GM18520 (cell line): ENCODE measurements at regions not wholly inside any gene's neighbourhood (a gene's known extent, or its start where the extent isn't known, plus 50 kb on each side); places are given as distances from the start of the nearest gene placed in this dataset.
"Not testable (repeated sequence)": the region's sequence is repeated elsewhere in the genome, so short reads cannot be mapped to it uniquely, and the experiment has no call there.

Source experiments
- ATAC-seq: cut with Tn5 transposase; IDR thresholded peaks from one replicate; pipeline ENCODE4 v1.9.1; 2021; ENCODE audit not compliant: unreplicated experiment

- ATAC-seq = no peak
Measured at GRCh38 chr4:116688536-116688935, 396.8 kb downstream of the TRAM1L1 start.

GRCh38 chr4:116668190-116668589 is 417.2 kb downstream of the TRAM1L1 start:
- no peak for ATAC-seq

- no peak for ATAC-seq
Measured at GRCh38 chr4:116665716-116666115, 419.7 kb downstream of the TRAM1L1 start.

GRCh38 chr4:116664198-116664597 is 421.2 kb downstream of the TRAM1L1 start:
- no peak for ATAC-seq

- no peak for ATAC-seq
Measured at GRCh38 chr4:116639070-116639577, 446.3 kb downstream of the TRAM1L1 start.

DNA sequence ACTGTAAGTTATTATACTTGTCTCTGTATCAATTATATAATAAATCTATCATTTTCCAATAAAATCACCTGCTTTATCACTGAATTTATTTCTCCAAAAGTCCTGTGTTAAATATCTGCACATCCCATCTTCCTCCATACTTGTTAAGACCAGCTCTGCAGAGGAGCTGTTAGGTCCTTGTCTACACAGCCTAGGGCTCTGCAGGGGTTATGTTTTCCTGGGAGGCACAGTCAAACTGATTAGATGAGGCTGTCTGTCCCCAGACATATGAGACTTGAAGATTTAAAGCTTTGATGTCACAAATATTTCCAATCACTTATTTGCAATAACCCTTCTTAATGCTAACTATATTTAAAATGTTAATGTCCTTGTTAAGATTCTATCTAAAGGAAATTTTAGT is 446.8 kb downstream of the TRAM1L1 start:
- ATAC-seq = no peak

GRCh38 chr4:116636917-116637316 is 448.5 kb downstream of the TRAM1L1 start:
- ATAC-seq = peak; percentile 98

DNA sequence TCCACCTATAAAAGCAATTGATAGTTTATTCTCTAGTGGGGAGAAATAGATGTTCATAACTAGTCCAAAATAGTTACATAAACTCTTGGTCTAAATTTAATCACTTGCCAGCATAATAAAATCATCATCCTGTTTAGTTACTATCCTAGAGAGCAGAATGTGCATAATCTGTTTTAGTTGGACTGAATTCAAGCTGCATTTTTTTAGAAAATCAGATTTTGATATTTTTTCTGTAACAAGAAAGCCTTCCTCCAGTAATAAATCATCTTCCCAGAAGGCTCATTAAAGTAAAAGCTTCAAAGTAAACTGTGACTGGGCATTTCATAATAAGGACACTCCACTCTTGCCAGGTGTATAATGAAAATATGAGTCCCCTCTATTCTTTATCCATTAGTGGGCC is 453.1 kb downstream of the TRAM1L1 start:
- ATAC-seq = no peak

DNA sequence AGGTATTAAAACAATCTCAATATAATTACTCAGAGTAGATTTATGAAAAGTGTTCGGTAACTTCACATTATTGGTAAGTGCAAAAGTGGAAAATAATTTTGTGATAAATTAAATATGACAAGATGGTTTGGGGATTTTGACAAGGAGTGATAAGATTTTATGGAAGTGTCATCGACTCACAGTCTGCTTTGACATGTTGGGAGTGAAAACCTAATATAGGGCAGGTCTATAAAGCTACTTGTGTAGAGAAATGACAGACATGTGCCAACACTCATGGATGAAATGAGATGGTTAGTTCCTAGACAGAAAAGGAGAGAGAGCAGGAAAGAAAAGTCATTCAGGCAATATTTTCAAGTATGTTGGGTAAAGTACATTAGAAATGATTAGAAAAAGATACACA is 456.8 kb downstream of the TRAM1L1 start:
- no peak for ATAC-seq

DNA sequence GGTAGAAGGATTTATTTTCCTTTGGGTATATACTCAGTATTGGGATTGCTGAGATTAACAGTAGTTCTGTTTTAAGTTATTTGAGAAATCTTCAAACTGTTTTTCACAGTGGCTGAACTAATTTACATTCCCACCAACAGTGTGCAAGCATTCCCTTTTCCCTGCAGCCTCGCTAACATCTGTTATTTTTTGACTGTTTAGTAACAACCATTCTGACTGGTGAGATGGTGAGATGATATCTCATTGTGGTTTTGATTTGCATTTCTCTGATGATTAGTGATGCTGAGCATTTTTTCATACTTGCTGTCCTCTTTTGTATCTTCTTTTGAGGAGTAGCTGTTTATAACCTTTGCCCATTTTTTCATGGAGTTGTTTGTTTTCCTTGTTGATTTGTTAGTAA is 457.8 kb downstream of the TRAM1L1 start:
- ATAC-seq = no peak

DNA sequence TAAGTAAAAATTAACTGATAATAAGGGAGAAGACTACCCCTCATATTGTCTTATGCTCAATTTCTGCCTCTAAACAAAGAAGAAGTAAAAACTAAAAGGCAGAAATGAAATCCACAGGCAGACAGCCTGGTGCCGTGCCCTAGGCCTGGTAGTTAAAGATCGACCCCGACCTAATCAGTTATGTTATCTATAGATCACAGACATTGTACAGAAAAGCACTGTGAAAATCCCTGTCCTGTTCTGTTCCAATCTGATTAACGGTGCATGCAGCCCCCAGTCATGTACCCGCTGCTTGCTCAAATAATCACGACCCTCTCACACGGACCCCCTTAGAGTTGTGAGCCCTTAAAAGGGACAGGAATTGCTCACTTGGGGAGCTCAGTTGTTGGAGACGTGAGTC is 465.9 kb downstream of the TRAM1L1 start:
- ATAC-seq = not testable (repeated sequence)

GRCh38 chr4:116618638-116619037 is 466.7 kb downstream of the TRAM1L1 start:
- ATAC-seq = no peak

- no peak for ATAC-seq
Measured at GRCh38 chr4:116603096-116603495, 482.3 kb downstream of the TRAM1L1 start.

DNA sequence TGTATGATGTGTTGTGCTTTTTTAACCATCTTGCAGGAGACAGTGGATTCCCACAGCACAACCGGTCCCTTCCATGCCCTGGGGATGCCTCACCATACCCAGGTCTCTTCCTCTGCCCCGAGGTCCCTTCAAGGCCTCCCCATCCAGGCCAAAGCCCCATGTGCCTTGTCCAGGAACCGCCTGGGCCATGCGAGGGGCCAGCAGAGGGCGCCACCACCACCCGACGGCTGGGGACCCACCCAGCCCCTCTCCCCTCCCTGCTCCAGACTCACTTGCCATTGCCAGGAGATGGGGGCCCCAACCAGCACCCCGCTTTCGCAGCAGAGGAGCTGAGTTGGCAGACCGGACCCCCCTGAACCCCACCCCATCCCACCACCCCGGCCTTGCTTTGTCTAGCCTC is 485.5 kb downstream of the TRAM1L1 start:
- no peak for ATAC-seq

DNA sequence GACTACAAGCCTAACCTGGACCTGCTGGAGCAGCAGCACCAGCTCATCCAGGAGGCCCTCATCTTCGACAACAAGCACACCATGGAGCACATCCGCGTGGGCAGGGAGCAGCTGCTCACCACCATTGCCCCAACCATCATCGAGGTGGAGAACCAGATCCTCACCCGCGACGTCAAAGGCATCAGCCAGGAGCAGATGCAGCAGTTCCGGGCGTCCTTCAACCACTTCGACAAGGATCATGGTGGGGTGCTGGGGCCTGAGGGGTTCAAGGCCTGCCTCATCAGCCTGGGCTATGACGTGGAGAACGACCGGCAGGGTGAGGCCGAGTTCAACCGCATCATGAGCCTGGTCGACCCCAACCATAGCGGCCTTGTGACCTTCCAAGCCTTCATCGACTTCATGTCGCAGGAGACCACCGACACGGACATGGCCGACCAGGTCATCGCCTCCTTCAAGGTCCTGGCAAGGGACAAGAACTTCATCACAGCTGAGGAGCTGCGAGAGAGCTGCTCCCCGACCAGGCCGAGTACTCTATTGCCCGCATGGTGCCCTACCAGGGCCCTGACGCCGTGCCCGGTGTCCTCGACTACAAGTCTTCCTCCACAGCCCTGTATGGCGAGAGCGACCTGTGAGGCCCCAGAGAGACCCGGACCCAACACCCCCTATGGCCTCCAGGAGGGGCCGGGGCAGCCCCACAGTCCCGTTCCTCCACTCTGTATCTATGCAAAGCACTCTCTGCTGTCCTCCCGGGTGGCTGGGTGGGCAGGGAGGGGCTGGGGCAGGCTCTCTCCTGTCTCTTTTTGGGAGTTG is 486.2 kb downstream of the TRAM1L1 start:
- no peak for ATAC-seq

DNA sequence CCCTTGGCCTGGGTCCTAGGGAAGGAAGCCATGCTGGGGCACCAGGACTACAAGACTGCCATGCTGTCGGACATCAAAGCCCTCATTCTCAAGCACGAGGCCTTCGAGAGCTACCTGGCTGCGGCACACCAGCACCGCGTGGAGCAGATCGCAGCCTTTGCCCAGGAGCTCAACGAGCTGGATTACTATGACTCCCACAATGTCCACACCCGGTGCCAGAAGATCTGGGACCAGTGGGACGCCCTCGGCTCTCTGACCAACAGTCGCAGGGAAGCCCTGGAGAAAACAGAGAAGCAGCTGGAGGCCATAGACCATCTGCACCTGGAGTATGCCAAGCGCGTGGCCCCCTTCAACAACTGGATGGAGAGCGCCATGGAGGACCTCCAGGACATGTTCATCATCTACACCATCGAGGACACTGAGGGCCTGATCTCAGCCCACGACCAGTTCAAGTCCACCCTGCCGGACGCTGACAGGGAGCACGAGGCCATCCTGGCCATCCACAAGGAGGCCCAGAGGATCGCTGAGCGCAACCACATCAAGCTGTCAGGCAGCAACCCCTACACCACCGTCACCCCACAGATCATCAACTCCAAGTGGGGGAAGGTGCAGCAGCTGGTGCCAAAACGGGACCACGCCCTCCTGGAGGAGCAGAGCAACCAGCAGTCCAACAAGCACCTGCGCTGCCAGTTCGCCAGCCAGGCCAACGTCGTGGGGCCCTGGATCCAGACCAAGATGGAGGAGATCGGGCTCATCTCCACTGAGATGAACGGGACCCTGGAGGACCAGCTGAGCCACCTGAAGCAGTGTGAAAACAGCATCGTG is 487.0 kb downstream of the TRAM1L1 start:
- ATAC-seq = no peak

DNA sequence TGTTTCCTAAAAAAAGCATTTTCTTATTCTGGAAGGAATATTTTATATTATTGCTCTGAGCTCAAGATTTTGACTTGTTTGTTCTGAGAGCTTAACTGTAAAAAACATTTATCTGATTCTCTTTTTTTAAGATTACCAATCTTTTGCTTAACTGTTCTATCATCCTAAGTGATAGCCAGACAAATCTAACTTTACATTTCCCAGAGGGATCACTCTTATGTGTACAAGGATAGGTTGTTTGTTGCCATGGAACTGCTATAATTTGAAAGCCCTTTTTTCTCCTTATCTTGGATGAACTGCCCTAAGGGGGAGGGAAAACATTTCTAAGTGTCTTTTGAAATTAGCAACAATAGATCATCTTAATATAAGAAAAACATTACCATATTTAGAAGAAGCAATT is 494.7 kb downstream of the TRAM1L1 start:
- ATAC-seq = no peak

GRCh38 chr4:116588783-116589182 is 496.6 kb downstream of the TRAM1L1 start:
- ATAC-seq = no peak

GRCh38 chr4:116585246-116585645 is 500.1 kb downstream of the TRAM1L1 start:
- no peak for ATAC-seq

DNA sequence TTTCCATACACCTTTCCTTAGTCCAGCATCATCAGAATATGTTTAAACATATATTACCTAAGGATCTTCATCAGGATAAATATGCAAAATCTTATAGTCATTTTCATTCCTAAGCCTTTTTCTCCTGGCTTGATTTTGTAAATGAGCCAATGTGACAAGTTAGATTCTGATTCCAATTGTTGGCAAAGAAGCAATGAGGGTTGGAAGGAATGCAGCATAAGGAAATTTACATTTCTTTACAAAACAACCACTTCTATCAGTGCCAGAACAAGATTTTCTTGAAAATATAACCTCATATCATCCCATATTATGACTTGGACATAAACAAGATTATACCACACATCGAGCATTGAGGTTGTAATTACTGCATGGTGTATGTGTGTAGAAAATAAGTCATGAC is 508.1 kb downstream of the TRAM1L1 start:
- ATAC-seq = no peak

- no peak for ATAC-seq
Measured at GRCh38 chr4:116573540-116573939, 511.8 kb downstream of the TRAM1L1 start.

- no peak for ATAC-seq
Measured at GRCh38 chr4:116561768-116562167, 523.6 kb downstream of the TRAM1L1 start.
